ENCODE measurements at regions not wholly inside any gene's neighbourhood (a gene's known extent, or its start where the extent isn't known, plus 50 kb on each side); places are given as distances from the start of the nearest gene placed in this dataset.

- CTCF ChIA-PET = interaction anchor here (0.9 kb wide), 1 partner anchor 47 kb away, joined by 3 read pairs; no protein-coding TSS in a partner anchor
- no peak overlapping the region for H3K4me3 ChIP-seq (ENCODE audit: low read depth, low read length)
- no peak for DNase-seq (ENCODE audit: low read depth, low spot score)
- H3K27me3 ChIP-seq (ENCODE audit: control insufficient read depth, insufficient read depth, low read length) = no peaks in the 10 kb centered on the region
- H3K27ac ChIP-seq (ENCODE audit: low read depth, low read length) = peak overlapping the region; percentile 39
- TF ChIP-seq, protein P1, sequence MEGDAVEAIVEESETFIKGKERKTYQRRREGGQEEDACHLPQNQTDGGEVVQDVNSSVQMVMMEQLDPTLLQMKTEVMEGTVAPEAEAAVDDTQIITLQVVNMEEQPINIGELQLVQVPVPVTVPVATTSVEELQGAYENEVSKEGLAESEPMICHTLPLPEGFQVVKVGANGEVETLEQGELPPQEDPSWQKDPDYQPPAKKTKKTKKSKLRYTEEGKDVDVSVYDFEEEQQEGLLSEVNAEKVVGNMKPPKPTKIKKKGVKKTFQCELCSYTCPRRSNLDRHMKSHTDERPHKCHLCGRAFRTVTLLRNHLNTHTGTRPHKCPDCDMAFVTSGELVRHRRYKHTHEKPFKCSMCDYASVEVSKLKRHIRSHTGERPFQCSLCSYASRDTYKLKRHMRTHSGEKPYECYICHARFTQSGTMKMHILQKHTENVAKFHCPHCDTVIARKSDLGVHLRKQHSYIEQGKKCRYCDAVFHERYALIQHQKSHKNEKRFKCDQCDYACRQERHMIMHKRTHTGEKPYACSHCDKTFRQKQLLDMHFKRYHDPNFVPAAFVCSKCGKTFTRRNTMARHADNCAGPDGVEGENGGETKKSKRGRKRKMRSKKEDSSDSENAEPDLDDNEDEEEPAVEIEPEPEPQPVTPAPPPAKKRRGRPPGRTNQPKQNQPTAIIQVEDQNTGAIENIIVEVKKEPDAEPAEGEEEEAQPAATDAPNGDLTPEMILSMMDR (IDR thresholded peaks at IDR 0.05; ENCODE audit: low read depth, low read length) = no peak
- POLR2A ChIA-PET = no interaction called here
- no peaks in the 10 kb centered on the region for H3K9me3 ChIP-seq (ENCODE audit: control insufficient read depth, insufficient read depth, low read length)
Measured at GRCh38 chr6:143621876-143622605, 55.7 kb upstream of the PHACTR2 start.

DNA sequence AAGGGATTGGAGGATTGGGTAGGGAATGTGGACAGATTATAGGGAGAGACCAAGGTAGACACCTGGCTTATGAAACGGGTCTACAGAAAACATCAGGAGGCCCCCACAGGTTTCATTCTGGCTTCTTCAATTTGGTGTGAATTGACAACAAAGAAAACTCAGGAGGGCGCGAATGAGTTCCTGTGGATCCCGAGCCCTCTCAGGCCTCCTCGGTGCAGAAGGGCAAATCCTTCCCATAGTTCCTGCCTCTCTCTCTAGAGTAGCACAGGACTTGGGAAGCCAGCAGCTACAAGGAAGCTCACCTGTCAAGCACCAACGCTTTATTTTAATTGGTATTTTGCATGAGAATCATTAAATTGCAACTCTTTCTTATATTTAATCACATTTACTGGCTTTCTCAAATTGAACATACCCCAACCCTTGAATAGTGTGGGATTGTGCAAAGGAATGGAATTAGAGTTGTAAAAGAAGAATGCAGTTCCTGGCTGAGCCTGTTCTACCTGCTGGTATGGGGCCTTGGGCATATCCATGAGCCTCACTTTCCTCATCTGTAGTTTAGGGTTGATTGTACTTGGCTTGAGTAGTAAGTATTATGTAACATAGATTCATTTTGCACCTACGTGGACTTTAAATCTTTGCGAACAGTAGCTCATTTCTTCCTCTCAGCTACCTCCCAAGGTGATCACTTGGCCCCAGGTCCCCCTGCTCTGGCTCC is 56.4 kb upstream of the PHACTR2 start:
- TF ChIP-seq, protein P1 (IDR thresholded peaks at IDR 0.05; ENCODE audit: low read depth, low read length) = no peak

GRCh38 chr6:143620447-143620846 is 57.3 kb upstream of the PHACTR2 start:
- Histone ChIP-seq H3K4me3 (ENCODE audit: low read depth, low read length) (no peak overlapping the region), H3K27me3 (ENCODE audit: control insufficient read depth, insufficient read depth, low read length) (no peaks in the 10 kb centered on the region), H3K9me3 (ENCODE audit: control insufficient read depth, insufficient read depth, low read length) (no peaks in the 10 kb centered on the region), H3K27ac (ENCODE audit: low read depth, low read length) (no peak overlapping the region)
- TF ChIP-seq, protein P1 (IDR thresholded peaks at IDR 0.05; ENCODE audit: low read depth, low read length) = no peak
- POLR2A ChIA-PET = interaction anchor here (0.6 kb wide), 1 partner anchor 54 kb away, joined by 3 read pairs; no protein-coding TSS in a partner anchor
- CTCF ChIA-PET = interaction anchor here (1.6 kb wide), 1 partner anchor 320 kb away, joined by 3 read pairs; no protein-coding TSS in a partner anchor
- no peak for DNase-seq (ENCODE audit: low read depth, low spot score)

More for the DNA sequence above, 56.4 kb upstream of the PHACTR2 start:
- ChIA-PET CTCF (interaction anchor here (0.9 to 1.6 kb wide), 2 partner anchors 46 to 319 kb away, joined by 3 read pairs; no protein-coding TSS in a partner anchor), POLR2A (no interaction called here)
- Histone ChIP-seq H3K9me3 (ENCODE audit: control insufficient read depth, insufficient read depth, low read length) (no peaks in the 10 kb centered on the region), H3K4me3 (ENCODE audit: low read depth, low read length) (no peak overlapping the region), H3K27me3 (ENCODE audit: control insufficient read depth, insufficient read depth, low read length) (no peaks in the 10 kb centered on the region), H3K27ac (ENCODE audit: low read depth, low read length) (no peak overlapping the region)
- no peak for DNase-seq (ENCODE audit: low read depth, low spot score)

DNA sequence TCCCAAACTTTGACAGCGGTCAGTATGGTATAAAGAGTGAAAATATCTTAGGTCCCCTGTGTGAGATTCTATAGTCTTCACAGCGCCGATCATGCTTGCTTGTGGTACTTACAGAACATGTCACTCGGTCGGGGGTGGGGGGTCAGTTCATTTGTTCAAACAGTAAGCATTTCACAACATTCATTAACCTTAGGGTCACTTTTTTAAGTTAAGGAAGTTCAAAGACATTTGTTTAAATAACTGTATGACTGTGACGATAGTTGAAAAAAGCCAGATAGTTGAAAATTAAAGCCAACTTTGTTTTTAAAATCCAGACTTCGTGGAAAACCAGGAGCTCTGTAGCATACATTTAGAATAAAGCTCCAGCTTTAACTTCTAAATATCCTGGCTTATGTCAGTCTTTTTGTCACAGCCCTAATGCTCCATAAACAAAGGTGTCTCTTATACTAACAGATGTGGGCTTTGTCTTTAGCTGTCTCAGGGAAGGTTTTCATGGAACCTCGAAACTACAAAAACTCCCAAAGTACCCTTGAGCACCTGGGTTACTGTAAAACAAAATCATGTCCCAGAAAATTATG is 57.9 kb upstream of the PHACTR2 start:
- POLR2A ChIA-PET = no interaction called here
- Histone ChIP-seq H3K4me3 (ENCODE audit: low read depth, low read length) (no peak overlapping the region), H3K9me3 (ENCODE audit: control insufficient read depth, insufficient read depth, low read length) (no peaks in the 10 kb centered on the region), H3K27ac (ENCODE audit: low read depth, low read length) (no peak overlapping the region), H3K27me3 (ENCODE audit: control insufficient read depth, insufficient read depth, low read length) (no peaks in the 10 kb centered on the region)
- TF ChIP-seq, protein P1 (IDR thresholded peaks at IDR 0.05; ENCODE audit: low read depth, low read length) = no peak
- CTCF ChIA-PET = interaction anchor here (1.6 kb wide), 1 partner anchor 320 kb away, joined by 3 read pairs; no protein-coding TSS in a partner anchor
- no peak for DNase-seq (ENCODE audit: low read depth, low spot score)

Data from AG04450 (cell line).